SK-N-SH treated with all-trans-retinoic acid at 6 μM for 48 hours (cell line): ENCODE measurements at regions not wholly inside any gene's neighbourhood (a gene's known extent, or its start where the extent isn't known, plus 50 kb on each side); places are given as distances from the start of the nearest gene placed in this dataset.

Source experiments
- PATZ1 ChIP-seq: fragments of 250-450 bp; sonication (Bioruptor Pico); IDR thresholded peaks from 2 replicates; pipeline ENCODE4 v1.8.0; 2020; ENCODE audit warnings: mild to moderate bottlenecking, moderate library complexity, borderline replicate concordance
- ZFP30 ChIP-seq: fragments of 450-650 bp; formaldehyde crosslinking; IDR thresholded peaks from 2 replicates; pipeline ENCODE4 v1.5.0; 2022; ENCODE audit warnings: mild to moderate bottlenecking, moderate library complexity

- TF ChIP-seq PATZ1 (CRISPR knock-in tag): no peak
- TF ChIP-seq ZFP30 (CRISPR knock-in tag): no peak
Observed at GRCh38 chr21:16377120-16377658, 647.4 kb downstream of the USP25 start.
